H1 (cell line): ENCODE measurements at regions not wholly inside any gene's neighbourhood (a gene's known extent, or its start where the extent isn't known, plus 50 kb on each side); places are given as distances from the start of the nearest gene placed in this dataset.

Source experiments
- CTCF ChIA-PET: fragments of 300-600 bp; sonication (Branson Sonifier 250); formaldehyde crosslinking; loops from one replicate; lab custom pipeline; 2021; ENCODE audit not compliant: partially characterized antibody; lab: Charles Lee
- POLR2A ChIA-PET: fragments of 300-600 bp; sonication (Branson Sonifier 250); formaldehyde crosslinking; loops from one replicate; lab custom pipeline; 2021; ENCODE audit warnings: inconsistent platforms; ENCODE audit not compliant: partially characterized antibody; lab: Charles Lee
- DNase-seq, 2 experiments: peaks; one replicate each; pipeline versions ENCODE4 v3.0.0 to v3.0.0-alpha.2; 2010 to 2022; ENCODE audit warnings: low spot score in 2 of 2, low read depth in 1 of 2, mixed read lengths in 1 of 2
- FAIRE-seq: peaks from 2 replicates; lab custom pipeline; 2011; peaks lifted over from hg19 to GRCh38; lab: Jason Lieb, UNC
- H2AFZ ChIP-seq: 2 replicates; pipeline ENCODE4 v1.8.1; 2012; ENCODE audit warnings: low read length, inconsistent platforms
- H2AK5ac ChIP-seq: 2 replicates; pipeline ENCODE4 v1.6.1; 2013; ENCODE audit warnings: low read depth, low read length
- H2BK120ac ChIP-seq: replicated peaks from 2 replicates; pipeline ENCODE3; 2013; ENCODE audit warnings: low read depth, low read length, inconsistent platforms
- H2BK12ac ChIP-seq: 2 replicates; pipeline ENCODE4 v1.6.1; 2013; ENCODE audit warnings: low read depth, low read length
- H2BK15ac ChIP-seq: 2 replicates; pipeline ENCODE4 v1.6.1; 2013; ENCODE audit warnings: low read length
- H2BK20ac ChIP-seq: 2 replicates; pipeline ENCODE4 v1.6.1; 2013; ENCODE audit warnings: low read length
- H2BK5ac ChIP-seq: 2 replicates; pipeline ENCODE4 v1.6.1; 2013; ENCODE audit warnings: low read depth, low read length
- H3K14ac ChIP-seq: 2 replicates; pipeline ENCODE4 v1.6.1; 2013; ENCODE audit warnings: inconsistent platforms; ENCODE audit not compliant: insufficient read length
- H3K18ac ChIP-seq: 2 replicates; pipeline ENCODE4 v1.6.1; 2013; ENCODE audit warnings: low read length; ENCODE audit errors: extremely low read depth
- H3K23ac ChIP-seq: 2 replicates; pipeline ENCODE4 v1.6.1; 2013; ENCODE audit warnings: inconsistent platforms; ENCODE audit not compliant: insufficient read length
- H3K23me2 ChIP-seq: 2 replicates; pipeline ENCODE4 v1.6.1; 2013; ENCODE audit warnings: low read depth, low read length
- H3K27ac ChIP-seq: 2 replicates; pipeline ENCODE4 v1.6.1; 2011; ENCODE audit warnings: low read depth, low read length, inconsistent platforms
- H3K27me3 ChIP-seq, 4 experiments: replicated peaks in 1 of 4; 1 replicate in 1 of 4; 2 replicates in 3 of 4; pipeline versions ENCODE4 v1.6.1 to v1.8.1; 2011 to 2013; ENCODE audit warnings: low read length in 3 of 4, mild to moderate bottlenecking in 3 of 4, inconsistent platforms in 2 of 4, mixed read lengths in 2 of 4, moderate library complexity in 1 of 4; ENCODE audit not compliant: control insufficient read depth in 3 of 4, insufficient read depth in 3 of 4; ENCODE audit errors: extremely low read depth in 1 of 4
- H3K36me3 ChIP-seq, 4 experiments: 2 replicates each; pipeline versions ENCODE4 v1.6.1 to v1.8.1; 2011 to 2013; ENCODE audit warnings: mild to moderate bottlenecking in 4 of 4, low read length in 3 of 4, moderate library complexity in 2 of 4, control low read depth in 1 of 4, inconsistent platforms in 1 of 4; ENCODE audit not compliant: insufficient read depth in 4 of 4, control insufficient read depth in 2 of 4
- H3K4ac ChIP-seq: replicated peaks from 2 replicates; pipeline ENCODE3; 2013; ENCODE audit warnings: low read length, low read depth, mixed read lengths, inconsistent platforms; ENCODE audit not compliant: insufficient read length
- H3K4me1 ChIP-seq, 4 experiments: replicated peaks in 1 of 4; 1 replicate in 1 of 4; 2 replicates in 3 of 4; pipeline versions ENCODE4 v1.6.1 to v1.8.1; 2011 to 2013; ENCODE audit warnings: low read length in 3 of 4, inconsistent platforms in 2 of 4, mixed read lengths in 1 of 4; ENCODE audit not compliant: insufficient read depth in 4 of 4, control insufficient read depth in 3 of 4
- H3K4me2 ChIP-seq, 2 experiments: 2 replicates each; pipeline versions ENCODE4 v1.6.1 to v1.8.1; 2011 to 2013; ENCODE audit warnings: low read depth in 2 of 2, low read length in 2 of 2, control low read depth in 1 of 2, inconsistent platforms in 1 of 2, mild to moderate bottlenecking in 1 of 2; ENCODE audit not compliant: insufficient read depth in 1 of 2
- H3K4me3 ChIP-seq, 4 experiments: fragments of 200-600, 300-600 bp in 1 of 4; sonication (generic), shearing (Covaris generic), sonication (Bioruptor Twin) in 1 of 4; 2 replicates each; pipeline versions ENCODE4 v1.5.1 to v1.8.1; 2011 to 2016; ENCODE audit warnings: low read length in 4 of 4, low read depth in 3 of 4, control low read depth in 2 of 4, inconsistent platforms in 2 of 4, mild to moderate bottlenecking in 2 of 4, mixed read lengths in 1 of 4, moderate library complexity in 1 of 4; ENCODE audit not compliant: insufficient read depth in 2 of 4; ENCODE audit errors: extremely low read depth in 1 of 4
- H3K56ac ChIP-seq: replicated peaks from 2 replicates; pipeline ENCODE3; 2013; ENCODE audit warnings: low read depth, mild to moderate bottlenecking, mixed read lengths, low read length, inconsistent platforms; ENCODE audit not compliant: insufficient read length
- H3K79me1 ChIP-seq: 2 replicates; pipeline ENCODE4 v1.6.1; 2013; ENCODE audit warnings: low read depth, low read length, control low read depth
- H3K79me2 ChIP-seq, 2 experiments: 2 replicates each; pipeline versions ENCODE4 v1.6.1 to v1.8.1; 2012 to 2013; ENCODE audit warnings: low read length in 2 of 2, mild to moderate bottlenecking in 2 of 2, inconsistent platforms in 1 of 2; ENCODE audit not compliant: insufficient read depth in 2 of 2, control insufficient read depth in 1 of 2
- H3K9ac ChIP-seq, 4 experiments: replicated peaks in 1 of 4; 1 replicate in 1 of 4; 2 replicates in 3 of 4; pipeline versions ENCODE4 v1.6.1 to v1.8.1; 2011 to 2013; ENCODE audit warnings: low read depth in 3 of 4, low read length in 3 of 4, control low read depth in 2 of 4, mild to moderate bottlenecking in 2 of 4, moderate library complexity in 2 of 4, inconsistent platforms in 1 of 4; ENCODE audit errors: extremely low read depth in 1 of 4
- H3K9me3 ChIP-seq, 2 experiments: 2 replicates each; pipeline versions ENCODE4 v1.6.1 to v1.8.1; 2012 to 2013; ENCODE audit warnings: mild to moderate bottlenecking in 2 of 2, moderate library complexity in 2 of 2, control low read depth in 1 of 2, inconsistent platforms in 1 of 2, low read depth in 1 of 2, low read length in 1 of 2, mixed read lengths in 1 of 2; ENCODE audit not compliant: insufficient read depth in 2 of 2
- H4K20me1 ChIP-seq, 2 experiments: replicated peaks in 1 of 2; 2 replicates each; pipeline versions ENCODE3 to v1.8.1; 2011 to 2013; ENCODE audit warnings: inconsistent platforms in 2 of 2, low read length in 2 of 2, mild to moderate bottlenecking in 1 of 2; ENCODE audit not compliant: insufficient read depth in 2 of 2, control insufficient read depth in 1 of 2
- H4K5ac ChIP-seq: 2 replicates; pipeline ENCODE4 v1.6.1; 2013; ENCODE audit warnings: low read length, low read depth, mixed read lengths, inconsistent platforms; ENCODE audit not compliant: insufficient read length
- H4K8ac ChIP-seq: 2 replicates; pipeline ENCODE4 v1.8.0; 2013; ENCODE audit warnings: mild to moderate bottlenecking, moderate library complexity, low read length, inconsistent platforms; ENCODE audit not compliant: insufficient read depth; ENCODE audit errors: extremely low read depth
- H4K91ac ChIP-seq: replicated peaks from 2 replicates; pipeline ENCODE3; 2013; ENCODE audit warnings: low read length, mixed read lengths, inconsistent platforms; ENCODE audit not compliant: insufficient read length
- CEBPB ChIP-seq: IDR thresholded peaks from 2 replicates; pipeline ENCODE4 v1.6.1; 2012; ENCODE audit warnings: low read depth, low read length
- FOSL1 ChIP-seq: IDR thresholded peaks from 2 replicates; pipeline ENCODE4 v1.6.1; 2011; ENCODE audit warnings: mild to moderate bottlenecking, low read depth, low read length, moderate library complexity; ENCODE audit not compliant: insufficient read depth
- NANOG ChIP-seq: IDR thresholded peaks from 2 replicates; pipeline ENCODE4 v1.6.1; 2011; ENCODE audit warnings: low read length, low read depth, mild to moderate bottlenecking, inconsistent platforms; ENCODE audit not compliant: insufficient read depth, poor library complexity, severe bottlenecking
- RAD21 ChIP-seq, 2 experiments: IDR thresholded peaks in 1 of 2; conservative IDR thresholded peaks in 1 of 2; 2 replicates each; pipeline ENCODE4 v1.6.1; 2011; ENCODE audit warnings: low read depth in 2 of 2, low read length in 2 of 2, improper control_type of control experiment in 1 of 2, inconsistent platforms in 1 of 2, mild to moderate bottlenecking in 1 of 2, moderate library complexity in 1 of 2
- SIX5 ChIP-seq: IDR thresholded peaks from 2 replicates; pipeline ENCODE4 v1.6.1; 2011; ENCODE audit warnings: mild to moderate bottlenecking, low read depth, low read length
- TCF12 ChIP-seq: IDR thresholded peaks from 2 replicates; pipeline ENCODE4 v1.6.1; 2011; ENCODE audit warnings: low read depth, mild to moderate bottlenecking, low read length
- TEAD4 ChIP-seq: IDR thresholded peaks from 2 replicates; pipeline ENCODE4 v1.6.1; 2012; ENCODE audit warnings: low read depth, low read length, inconsistent platforms, mixed read lengths
- USF2 ChIP-seq: IDR thresholded peaks from 2 replicates; pipeline ENCODE4 v1.6.1; 2011; ENCODE audit warnings: low read length, improper control_type of control experiment
- ZNF274 ChIP-seq: IDR thresholded peaks from 2 replicates; pipeline ENCODE4 v1.7.0; 2012; ENCODE audit warnings: low read length, borderline replicate concordance; ENCODE audit errors: extremely low read depth
- WGBS, 2 experiments: shearing (Covaris generic) in 1 of 2; methylation state at CpG; one replicate each; pipeline versions ENCODE4 v1.1.6 to v1.1.7; 2013 to 2015; ENCODE audit warnings: low lambda C conversion rate in 2 of 2, mixed read lengths in 2 of 2, inconsistent platforms in 1 of 2, low coverage in 1 of 2, missing lambda C conversion rate in 1 of 2; ENCODE audit not compliant: insufficient replicate concordance in 2 of 2, insufficient coverage in 1 of 2, insufficient read length in 1 of 2; ENCODE audit errors: extremely low coverage in 1 of 2, missing lambda C conversion rate in 1 of 2; 5-methylcytosine and 5-hydroxymethylcytosine counted together

- Histone ChIP-seq H3K23ac (no peak overlapping the region), H3K27ac (no peak overlapping the region), H2BK12ac (no peak overlapping the region), H2BK20ac (no peak overlapping the region), H4K5ac (no peak overlapping the region), H3K4me1 (0 out of 7 replicates have a peak, but pooled peaks cover 0 to 2% (median 0%) of the 10 kb centered on the region in 4 experiments), H3K4me3 (no peak overlapping the region), H2BK5ac (no peak overlapping the region), H3K23me2 (no peaks in the 10 kb centered on the region), H2BK120ac (no peak overlapping the region), H3K4ac (no peak overlapping the region), H3K79me2 (no peaks in the 10 kb centered on the region), H2AK5ac (no peak overlapping the region), H4K20me1 (no peaks in the 10 kb centered on the region), H3K9ac (no peak overlapping the region), H3K36me3 (no peaks in the 10 kb centered on the region), H3K79me1 (no peaks in the 10 kb centered on the region), H3K56ac (no peak overlapping the region), H3K4me2 (no peak overlapping the region), H3K9me3 (no peaks in the 10 kb centered on the region), H3K18ac (no peak overlapping the region), H3K14ac (no peak overlapping the region), H2BK15ac (no peak overlapping the region), H3K27me3 (peaks cover 0 to 5% (median 0%) of the 10 kb centered on the region in 4 experiments; a peak in 1 of 7 replicates), H2AFZ (no peak overlapping the region), H4K8ac (no peak overlapping the region), H4K91ac (no peak overlapping the region)
- TF ChIP-seq CEBPB (no peak), NANOG (no peak), RAD21 (IDR thresholded peaks at IDR 0.05 in 1 of 2, conservative IDR thresholded peaks at IDR 0.05 in 1 of 2; ENCODE audit: low read depth in 2 of 2, low read length in 2 of 2) (no peak), USF2 (no peak), TCF12 (no peak), FOSL1 (no peak), ZNF274 (no peak), SIX5 (no peak), TEAD4 (no peak)
- DNase-seq (no peak), FAIRE-seq (no peak)
- POLR2A ChIA-PET = no interaction called here
- WGBS, 2 experiments = 94% methylated on average over 4 of the region's 4 CpGs; no CpG with 5 or more reads in 1 of the 2 experiments
- CTCF ChIA-PET = interaction anchor here (0.6 to 8.6 kb wide), 6 partner anchors 10 to 305 kb away, joined by 3 to 102 read pairs (median 4); no protein-coding TSS in a partner anchor
Measured at GRCh38 chr12:114172135-114172534, 206.0 kb upstream of the RBM19 start.
